GM19238 (cell line): ENCODE measurements at regions not wholly inside any gene's neighbourhood (a gene's known extent, or its start where the extent isn't known, plus 50 kb on each side); places are given as distances from the start of the nearest gene placed in this dataset.
"Not testable (repeated sequence)": the region's sequence is repeated elsewhere in the genome, so short reads cannot be mapped to it uniquely, and the experiment has no call there.

Experiments
- DNase-seq: peaks from one replicate; pipeline ENCODE4 v3.0.0; 2011; ENCODE audit warnings: low spot score; ENCODE audit not compliant: insufficient read length

- DNase-seq = not testable (repeated sequence)
These were observed 444.8 kb downstream of the SPATA31D1 start for GRCh38 chr9:82433290-82433931.

- no peak for DNase-seq
These were observed 447.9 kb downstream of the SPATA31D1 start for GRCh38 chr9:82436475-82436874.

GRCh38 chr9:82437183-82437582 is 448.6 kb downstream of the SPATA31D1 start:
- DNase-seq = not testable (repeated sequence)

GRCh38 chr9:82438581-82438980 is 450.0 kb downstream of the SPATA31D1 start:
- no peak for DNase-seq

- DNase-seq = no peak
These were observed 454.7 kb downstream of the SPATA31D1 start for GRCh38 chr9:82443312-82443711.

GRCh38 chr9:82445556-82445955 is 457.0 kb downstream of the SPATA31D1 start:
- DNase-seq = no peak

GRCh38 chr9:82447343-82447742 is 458.8 kb downstream of the SPATA31D1 start:
- no peak for DNase-seq

GRCh38 chr9:82449986-82450385 is 461.4 kb downstream of the SPATA31D1 start:
- DNase-seq = no peak

- DNase-seq = no peak
These were observed 466.1 kb downstream of the SPATA31D1 start for GRCh38 chr9:82454509-82455190.

- DNase-seq = no peak
These were observed 468.1 kb downstream of the SPATA31D1 start for GRCh38 chr9:82456642-82457041.

- DNase-seq = no peak
These were observed 468.7 kb downstream of the SPATA31D1 start for GRCh38 chr9:82457298-82457697.

GRCh38 chr9:82457891-82458290 is 469.3 kb downstream of the SPATA31D1 start:
- DNase-seq = no peak

GRCh38 chr9:82458296-82458695 is 469.7 kb downstream of the SPATA31D1 start:
- no peak for DNase-seq

GRCh38 chr9:82466616-82467260 is 478.2 kb downstream of the SPATA31D1 start:
- no peak for DNase-seq

- no peak for DNase-seq
These were observed 478.9 kb downstream of the SPATA31D1 start for GRCh38 chr9:82467436-82467835.

GRCh38 chr9:82474235-82474634 is 485.7 kb downstream of the SPATA31D1 start:
- DNase-seq = no peak

GRCh38 chr9:82475584-82476301 is 487.2 kb downstream of the SPATA31D1 start:
- no peak for DNase-seq

GRCh38 chr9:82480921-82481320 is 492.3 kb downstream of the SPATA31D1 start:
- no peak for DNase-seq

- DNase-seq = no peak
These were observed 499.4 kb downstream of the SPATA31D1 start for GRCh38 chr9:82487935-82488312.

GRCh38 chr9:82488313-82489200 is 500.0 kb downstream of the SPATA31D1 start:
- DNase-seq = no peak
